Ovary (tissue), 3 donors: ENCODE measurements at regions not wholly inside any gene's neighbourhood (a gene's known extent, or its start where the extent isn't known, plus 50 kb on each side); places are given as distances from the start of the nearest gene placed in this dataset.

Source experiments
- EP300 ChIP-seq: sonication (generic); formaldehyde crosslinking; IDR thresholded peaks from one replicate; pipeline ENCODE4 v1.6.1; 2017; ENCODE audit warnings: antibody characterized with exemption
- POLR2A ChIP-seq: fragments of 450-650 bp; IDR thresholded peaks from one replicate; pipeline ENCODE4 v1.6.1; 2017; ENCODE audit warnings: antibody characterized with exemption, mild to moderate bottlenecking, moderate library complexity
- TF ChIP-seq, protein P1 (sequence below), 3 donors: fragments of 450-650 bp in 2 of 3; fragments of 200-600 bp in 1 of 3; IDR thresholded peaks; one replicate each; pipeline versions ENCODE4 v1.5.1 to v1.8.0; 2016 to 2022; ENCODE audit warnings: antibody characterized with exemption in 3 of 3, mild to moderate bottlenecking in 1 of 3
- donor health status: DM: no; HTN: no; CAD: no.

DNA sequence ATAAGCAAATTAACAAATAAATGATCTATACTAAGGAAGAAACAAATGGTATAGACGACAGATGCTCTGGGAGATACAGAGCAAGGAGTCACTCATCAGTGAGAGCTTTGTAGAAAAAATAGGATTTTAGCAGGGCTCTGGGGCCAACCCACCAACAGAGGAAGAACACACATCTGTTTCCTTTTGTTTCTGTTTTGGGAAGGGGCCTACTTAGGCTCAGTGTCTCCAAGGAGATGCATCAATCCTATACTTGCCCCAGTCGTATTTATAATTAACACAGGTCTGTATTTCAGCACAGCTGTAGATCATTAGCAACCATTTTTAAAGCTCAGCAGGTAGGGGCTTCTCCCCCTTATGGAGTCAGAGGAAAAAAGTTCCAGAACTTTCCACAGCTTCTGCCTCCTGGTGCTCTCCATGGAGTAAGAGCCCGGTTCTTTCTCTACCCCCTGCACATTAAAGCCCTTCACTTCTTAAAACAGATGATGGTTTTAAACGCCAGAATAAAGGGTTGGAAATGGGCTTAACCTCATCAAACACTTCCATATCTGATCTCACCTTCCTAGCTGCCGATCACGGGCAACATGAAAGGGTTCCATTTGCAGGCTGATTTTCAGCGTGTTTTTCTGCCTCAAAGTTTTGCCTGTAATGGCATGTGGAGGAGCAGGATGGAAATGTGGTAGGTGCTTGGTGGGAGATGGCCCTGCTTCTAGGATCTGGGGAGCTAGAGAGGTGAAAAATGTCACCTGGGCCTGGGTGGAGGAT is 291.7 kb downstream of the TCF7L2 start:
- TF ChIP-seq POLR2A: no peak
- TF ChIP-seq, protein P1, sequence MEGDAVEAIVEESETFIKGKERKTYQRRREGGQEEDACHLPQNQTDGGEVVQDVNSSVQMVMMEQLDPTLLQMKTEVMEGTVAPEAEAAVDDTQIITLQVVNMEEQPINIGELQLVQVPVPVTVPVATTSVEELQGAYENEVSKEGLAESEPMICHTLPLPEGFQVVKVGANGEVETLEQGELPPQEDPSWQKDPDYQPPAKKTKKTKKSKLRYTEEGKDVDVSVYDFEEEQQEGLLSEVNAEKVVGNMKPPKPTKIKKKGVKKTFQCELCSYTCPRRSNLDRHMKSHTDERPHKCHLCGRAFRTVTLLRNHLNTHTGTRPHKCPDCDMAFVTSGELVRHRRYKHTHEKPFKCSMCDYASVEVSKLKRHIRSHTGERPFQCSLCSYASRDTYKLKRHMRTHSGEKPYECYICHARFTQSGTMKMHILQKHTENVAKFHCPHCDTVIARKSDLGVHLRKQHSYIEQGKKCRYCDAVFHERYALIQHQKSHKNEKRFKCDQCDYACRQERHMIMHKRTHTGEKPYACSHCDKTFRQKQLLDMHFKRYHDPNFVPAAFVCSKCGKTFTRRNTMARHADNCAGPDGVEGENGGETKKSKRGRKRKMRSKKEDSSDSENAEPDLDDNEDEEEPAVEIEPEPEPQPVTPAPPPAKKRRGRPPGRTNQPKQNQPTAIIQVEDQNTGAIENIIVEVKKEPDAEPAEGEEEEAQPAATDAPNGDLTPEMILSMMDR (IDR thresholded peaks at IDR 0.05): no peak
- TF ChIP-seq EP300: no peak
